A549 (cell line): ENCODE measurements at regions not wholly inside any gene's neighbourhood (a gene's known extent, or its start where the extent isn't known, plus 50 kb on each side); places are given as distances from the start of the nearest gene placed in this dataset.

Source experiments
- ATAC-seq, 2 experiments: fragments of 200-7000 bp in 1 of 2; fragments of >200 bp in 1 of 2; cut with Nextera tagmentation in 1 of 2; cut with Tn5 transposase in 1 of 2; 3 replicates each; pipeline versions ENCODE4 v1.8.0 to v1.9.1; 2018 to 2020; ENCODE audit warnings: mild to moderate bottlenecking in 1 of 2, moderate library complexity in 1 of 2
- CTCF ChIA-PET: fragments of 300-600 bp; sonication (Branson Sonifier 250); formaldehyde crosslinking; extraction: SDS; loops from one replicate; lab custom pipeline; 2021; ENCODE audit warnings: antibody characterized with exemption, inconsistent platforms; lab: Yijun Ruan, JAX
- POLR2A ChIA-PET: fragments of 350-600 bp; formaldehyde crosslinking; extraction: SDS; loops from one replicate; lab custom pipeline; 2021; ENCODE audit warnings: antibody characterized with exemption, inconsistent platforms; lab: Yijun Ruan, JAX
- DNase-seq, 2 experiments: peaks; one replicate each; pipeline versions ENCODE4 v3.0.0 to v3.0.0-alpha.2; 2011 to 2016; ENCODE audit warnings: low read depth in 1 of 2, low spot score in 1 of 2
- FAIRE-seq: peaks from 2 replicates; lab custom pipeline; 2011; peaks lifted over from hg19 to GRCh38; lab: Jason Lieb, UNC
- H3K27ac ChIP-seq, 2 experiments: fragments of >200 bp; sonication (Bioruptor Twin); formaldehyde crosslinking; 3 replicates each; pipeline ENCODE4 v1.5.1; 2016 to 2017
- H3K4me1 ChIP-seq: fragments of >200 bp; sonication (Bioruptor Twin); formaldehyde crosslinking; 3 replicates; pipeline ENCODE4 v1.6.1; 2016
- H3K4me2 ChIP-seq: fragments of >200 bp; sonication (Bioruptor Twin); formaldehyde crosslinking; 3 replicates; pipeline ENCODE4 v1.6.1; 2016
- H3K4me3 ChIP-seq: fragments of >200 bp; sonication (Bioruptor Twin); formaldehyde crosslinking; 3 replicates; pipeline ENCODE4 v1.5.1; 2016
- H3K9me3 ChIP-seq: fragments of >200 bp; sonication (Bioruptor Twin); formaldehyde crosslinking; 3 replicates; pipeline ENCODE4 v1.6.1; 2016
- CEBPB ChIP-seq, 2 experiments: fragments of >200 bp in 1 of 2; sonication (Bioruptor Twin) in 1 of 2; formaldehyde crosslinking in 1 of 2; IDR thresholded peaks; 2 replicates each; pipeline ENCODE4 v1.6.1; 2012 to 2016
- EHMT2 ChIP-seq: fragments of 200-600 bp; sonication (generic); IDR thresholded peaks from 2 replicates; pipeline ENCODE4 v1.6.1; 2016; ENCODE audit warnings: antibody characterized with exemption, low read depth, mild to moderate bottlenecking, moderate library complexity
- FOSL2 ChIP-seq, 2 experiments: fragments of 450-650 bp in 1 of 2; fragments of >200 bp in 1 of 2; sonication (Bioruptor Twin) in 1 of 2; formaldehyde crosslinking; IDR thresholded peaks; 2 replicates each; pipeline versions ENCODE4 v1.5.0 to v1.6.1; 2016 to 2020; ENCODE audit warnings: mild to moderate bottlenecking in 1 of 2, moderate library complexity in 1 of 2
- HOXA7 ChIP-seq: fragments of 250-450 bp; sonication (Bioruptor Pico); IDR thresholded peaks from 2 replicates; pipeline ENCODE4 v1.5.0; 2020; ENCODE audit warnings: mild to moderate bottlenecking, moderate library complexity
- JUNB ChIP-seq: fragments of >200 bp; sonication (Bioruptor Twin); formaldehyde crosslinking; IDR thresholded peaks from 2 replicates; pipeline ENCODE4 v1.6.1; 2016
- MAFK ChIP-seq: fragments of 450-650 bp; IDR thresholded peaks from 2 replicates; pipeline ENCODE4 v1.6.1; 2014; ENCODE audit not compliant: partially characterized antibody
- PBX3 ChIP-seq: IDR thresholded peaks from 2 replicates; pipeline ENCODE4 v1.6.1; 2012
- PHF8 ChIP-seq: fragments of 200-600 bp; sonication (generic); IDR thresholded peaks from 2 replicates; pipeline ENCODE4 v1.6.1; 2016; ENCODE audit warnings: low read depth, mild to moderate bottlenecking, antibody characterized with exemption, moderate library complexity, borderline replicate concordance
- POLR2A ChIP-seq: IDR thresholded peaks from 2 replicates; pipeline ENCODE4 v1.6.1; 2012; ENCODE audit warnings: mild to moderate bottlenecking, low read length
- SREBF2 ChIP-seq: fragments of 450-650 bp; IDR thresholded peaks from 2 replicates; pipeline ENCODE4 v1.6.1; 2014; ENCODE audit warnings: mild to moderate bottlenecking, moderate library complexity
- USF2 ChIP-seq: fragments of 450-650 bp; IDR thresholded peaks from 2 replicates; pipeline ENCODE4 v1.6.1; 2014; ENCODE audit warnings: antibody characterized with exemption
- ZSCAN20 ChIP-seq: fragments of 250-450 bp; sonication (Bioruptor Pico); IDR thresholded peaks from 2 replicates; pipeline ENCODE4 v1.8.0; 2022; ENCODE audit warnings: mild to moderate bottlenecking, moderate library complexity
- whole genome bisulfite sequencing: methylation state at CpG from one replicate; pipeline ENCODE4 v1.1.6; 2017; ENCODE audit errors: missing lambda C conversion rate; 5-methylcytosine and 5-hydroxymethylcytosine counted together
- TF ChIP-seq, protein P1 (sequence below): fragments of 250-450 bp; sonication (Bioruptor Pico); IDR thresholded peaks from 2 replicates; pipeline ENCODE4 v1.5.0; 2020; ENCODE audit warnings: low read depth, mild to moderate bottlenecking, moderate library complexity

DNA sequence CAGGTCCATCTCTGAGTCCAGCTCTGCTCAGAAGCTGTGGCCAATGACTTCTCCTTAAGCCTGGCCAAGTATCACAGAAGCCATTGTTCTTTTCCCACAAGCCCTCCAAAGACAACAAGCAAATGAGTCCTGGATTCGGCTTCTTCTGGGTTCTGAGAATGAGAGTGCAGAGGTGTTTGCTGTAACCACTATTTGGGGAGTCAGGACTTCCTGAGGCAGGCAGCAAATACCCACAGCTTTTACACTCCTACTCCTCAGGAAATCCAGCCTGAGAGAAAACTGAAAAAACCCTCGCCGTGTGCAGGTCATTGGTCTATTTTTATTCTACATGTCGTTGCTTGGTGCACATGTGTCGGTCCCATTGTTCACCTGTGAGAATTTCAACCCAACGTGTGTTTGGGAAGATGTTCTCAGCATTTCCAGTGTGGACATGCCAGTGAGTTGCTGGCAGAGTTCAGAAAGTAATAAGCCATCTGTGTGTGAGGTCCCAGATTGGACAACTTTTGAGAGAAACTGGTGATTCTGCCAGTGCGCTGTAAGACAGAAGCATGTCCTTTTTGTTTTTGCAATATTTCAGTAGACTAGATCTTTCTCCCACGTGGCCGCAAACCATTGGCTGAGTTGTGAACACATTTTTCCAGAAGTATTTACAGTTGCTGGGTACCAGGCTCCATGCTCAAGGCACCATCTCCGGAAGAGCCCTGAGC lies 121.6 kb upstream of the LYZL2 start:
- Histone ChIP-seq H3K9me3 (no peaks in the 10 kb centered on the region), H3K4me1 (0 out of 3 replicates have a peak, but pooled peaks cover 3% of the 10 kb centered on the region), H3K4me2 (no peak overlapping the region), H3K27ac (no peak overlapping the region), H3K4me3 (no peak overlapping the region)
- no peak for TF ChIP-seq PBX3
- TF ChIP-seq, protein P1, sequence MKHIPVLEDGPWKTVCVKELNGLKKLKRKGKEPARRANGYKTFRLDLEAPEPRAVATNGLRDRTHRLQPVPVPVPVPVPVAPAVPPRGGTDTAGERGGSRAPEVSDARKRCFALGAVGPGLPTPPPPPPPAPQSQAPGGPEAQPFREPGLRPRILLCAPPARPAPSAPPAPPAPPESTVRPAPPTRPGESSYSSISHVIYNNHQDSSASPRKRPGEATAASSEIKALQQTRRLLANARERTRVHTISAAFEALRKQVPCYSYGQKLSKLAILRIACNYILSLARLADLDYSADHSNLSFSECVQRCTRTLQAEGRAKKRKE (CRISPR knock-in tag): no peak
- TF ChIP-seq JUNB: no peak
- TF ChIP-seq PHF8: no peak
- TF ChIP-seq ZSCAN20 (CRISPR knock-in tag): no peak
- TF ChIP-seq EHMT2: no peak
- no peak for TF ChIP-seq FOSL2 (IDR thresholded peaks at IDR 0.05)
- TF ChIP-seq FOSL2 (CRISPR knock-in tag; IDR thresholded peaks at IDR 0.05): no peak
- no peak for TF ChIP-seq USF2
- no peak for TF ChIP-seq HOXA7 (CRISPR knock-in tag)
- no peak for TF ChIP-seq SREBF2
- DNase-seq: no peak
- ChIA-PET CTCF (interaction anchor here (0.6 to 5.0 kb wide), 46 partner anchors 12 to 1254 kb away, joined by 3 to 95 read pairs (median 4); no protein-coding TSS in a partner anchor), POLR2A (interaction anchor here (1.0 kb wide), 1 partner anchor 1009 kb away, joined by 4 read pairs; no protein-coding TSS in a partner anchor)
- 67% methylated on average over 10 of the region's 10 CpGs for WGBS
- FAIRE-seq: no peak
- no peak for ATAC-seq

DNA sequence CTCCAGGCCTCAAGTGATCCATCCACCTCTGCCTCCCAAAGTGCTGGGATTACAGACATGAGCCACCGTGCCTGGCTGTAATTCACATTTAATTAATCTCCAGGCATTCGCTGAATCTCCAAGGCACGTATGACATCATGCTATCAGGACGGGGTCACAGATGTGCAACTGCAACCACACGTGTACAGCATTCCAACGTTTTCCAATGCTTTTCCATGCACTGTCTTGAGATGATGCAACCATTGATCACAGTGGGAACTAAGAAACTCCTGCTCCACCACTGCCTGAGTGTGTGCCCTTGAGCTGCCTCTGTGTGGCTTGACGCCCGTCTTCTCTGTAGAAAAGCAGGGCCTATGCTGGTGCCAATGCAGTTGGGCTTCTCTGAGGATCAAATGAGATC lies 119.8 kb upstream of the LYZL2 start:
- ChIA-PET POLR2A (no interaction called here), CTCF (interaction anchor here (0.8 to 5.0 kb wide), 7 partner anchors 16 to 1198 kb away, joined by 3 to 95 read pairs (median 4); no protein-coding TSS in a partner anchor)
- DNase-seq: no peak
- Histone ChIP-seq H3K9me3 (no peaks in the 10 kb centered on the region), H3K4me3 (no peak overlapping the region), H3K27ac (no peak overlapping the region), H3K4me1 (0 out of 3 replicates have a peak, but pooled peaks cover 3% of the 10 kb centered on the region), H3K4me2 (no peak overlapping the region)
- 87% methylated on average over 8 of the region's 8 CpGs for WGBS
- ATAC-seq: no peak
- TF ChIP-seq CEBPB (IDR thresholded peaks at IDR 0.05): no peak
- no peak for FAIRE-seq

DNA sequence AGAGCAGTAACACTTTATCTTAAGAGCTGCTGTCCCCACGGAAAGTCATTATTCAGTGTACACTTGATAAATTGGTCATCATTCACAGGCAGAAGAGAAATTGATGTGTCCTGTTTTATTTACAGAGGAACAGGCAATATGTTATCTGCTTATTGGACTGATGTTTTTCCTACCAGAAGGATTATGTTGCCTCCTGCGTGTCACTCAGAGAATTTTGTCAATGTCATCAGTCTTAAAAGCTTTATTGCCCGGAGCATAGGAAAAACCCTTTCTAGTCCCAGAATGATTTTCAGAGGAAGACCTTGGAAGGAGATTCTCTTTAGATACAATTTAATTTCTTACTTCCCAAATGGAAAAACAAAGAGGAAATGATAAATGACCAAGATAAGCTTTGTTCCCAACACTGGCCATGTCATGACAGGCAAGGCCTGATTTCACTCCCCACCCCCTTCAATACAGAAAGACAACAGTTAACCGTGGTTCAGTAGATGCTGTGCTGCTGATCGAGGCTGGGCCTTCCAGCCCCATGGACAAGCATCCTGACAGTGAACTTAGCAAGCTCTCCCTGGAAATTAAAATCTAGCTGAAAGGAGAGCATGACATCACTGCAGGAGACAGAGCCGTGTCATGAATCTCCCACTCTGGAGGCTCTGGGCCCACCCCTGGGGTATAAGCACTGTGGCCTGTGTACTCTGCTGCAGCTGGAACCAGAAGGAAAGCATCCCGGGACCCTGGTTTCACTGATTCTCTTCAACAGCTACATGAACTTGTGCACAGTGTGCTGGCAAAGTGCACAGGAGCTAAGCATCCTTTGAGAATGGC lies 118.8 kb upstream of the LYZL2 start:
- no peak overlapping the region for H3K4me2 ChIP-seq
- no peaks in the 10 kb centered on the region for H3K9me3 ChIP-seq
- FAIRE-seq (no peak), ATAC-seq (no peak), DNase-seq (no peak)
- ChIA-PET POLR2A (interaction anchor here (0.7 kb wide), 1 partner anchor 12 kb away, joined by 3 read pairs; no protein-coding TSS in a partner anchor), CTCF (interaction anchor here (0.7 to 5.0 kb wide), 16 partner anchors 13 to 1256 kb away, joined by 3 to 95 read pairs (median 3); no protein-coding TSS in a partner anchor)
- H3K4me3 ChIP-seq: no peak overlapping the region
- H3K4me1 ChIP-seq: 0 out of 3 replicates have a peak, but pooled peaks cover 3% of the 10 kb centered on the region
- WGBS: 81% methylated on average over 7 of the region's 7 CpGs
- no peak for TF ChIP-seq POLR2A
- no peak for TF ChIP-seq FOSL2 (IDR thresholded peaks at IDR 0.05)
- TF ChIP-seq FOSL2 (CRISPR knock-in tag; IDR thresholded peaks at IDR 0.05): no peak
- TF ChIP-seq EHMT2: no peak
- TF ChIP-seq MAFK: peak; percentile 19
- no peak overlapping the region; a peak in 1 of 6 replicates for H3K27ac ChIP-seq
